ENCODE measurements at regions not wholly inside any gene's neighbourhood (a gene's known extent, or its start where the extent isn't known, plus 50 kb on each side); places are given as distances from the start of the nearest gene placed in this dataset.
"Not testable (repeated sequence)": the region's sequence is repeated elsewhere in the genome, so short reads cannot be mapped to it uniquely, and the experiment has no call there.

DNA sequence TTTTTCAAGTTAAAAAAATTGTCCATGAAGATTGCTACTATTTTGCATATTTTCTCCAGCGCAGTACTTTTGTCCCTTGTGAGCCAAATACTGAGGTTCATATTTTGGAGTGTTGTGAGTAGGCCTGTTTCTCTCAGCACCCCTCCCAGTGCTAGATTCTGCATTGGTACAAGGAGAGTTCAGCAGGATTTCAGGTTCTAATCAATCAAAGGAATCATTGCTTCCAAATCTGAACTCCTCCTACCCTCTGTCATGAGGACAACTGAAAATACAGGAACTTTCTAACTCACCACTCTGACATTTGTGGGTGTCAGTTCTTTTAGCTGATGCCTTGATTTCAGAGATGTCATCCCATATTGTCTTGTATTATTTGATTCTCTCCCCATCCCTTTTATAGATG is 299.9 kb downstream of the FZD1 start:
- ATAC-seq (no peak), DNase-seq (ENCODE audit: low spot score) (no peak)

DNA sequence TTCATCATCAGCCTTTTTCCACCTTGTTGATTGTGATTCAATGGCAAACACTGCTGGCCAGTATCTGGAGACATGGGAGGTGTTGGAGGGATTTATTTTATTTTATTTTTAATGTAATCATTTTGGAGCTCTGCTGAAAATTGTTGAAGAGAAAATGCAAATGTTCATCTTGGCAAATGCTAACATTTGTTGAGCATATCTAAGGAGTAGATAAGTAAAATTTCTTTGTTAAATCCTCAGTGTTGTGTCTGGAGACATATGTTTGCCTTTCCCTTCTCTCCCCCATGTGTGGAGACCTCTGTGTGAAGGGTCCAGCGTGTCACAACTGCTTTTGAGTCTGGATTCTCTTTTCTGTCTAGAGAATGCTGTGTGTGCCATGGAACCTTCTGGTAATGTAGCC is 300.3 kb downstream of the FZD1 start:
- ATAC-seq, result no peak
- no peak for DNase-seq (ENCODE audit: low spot score)

DNA sequence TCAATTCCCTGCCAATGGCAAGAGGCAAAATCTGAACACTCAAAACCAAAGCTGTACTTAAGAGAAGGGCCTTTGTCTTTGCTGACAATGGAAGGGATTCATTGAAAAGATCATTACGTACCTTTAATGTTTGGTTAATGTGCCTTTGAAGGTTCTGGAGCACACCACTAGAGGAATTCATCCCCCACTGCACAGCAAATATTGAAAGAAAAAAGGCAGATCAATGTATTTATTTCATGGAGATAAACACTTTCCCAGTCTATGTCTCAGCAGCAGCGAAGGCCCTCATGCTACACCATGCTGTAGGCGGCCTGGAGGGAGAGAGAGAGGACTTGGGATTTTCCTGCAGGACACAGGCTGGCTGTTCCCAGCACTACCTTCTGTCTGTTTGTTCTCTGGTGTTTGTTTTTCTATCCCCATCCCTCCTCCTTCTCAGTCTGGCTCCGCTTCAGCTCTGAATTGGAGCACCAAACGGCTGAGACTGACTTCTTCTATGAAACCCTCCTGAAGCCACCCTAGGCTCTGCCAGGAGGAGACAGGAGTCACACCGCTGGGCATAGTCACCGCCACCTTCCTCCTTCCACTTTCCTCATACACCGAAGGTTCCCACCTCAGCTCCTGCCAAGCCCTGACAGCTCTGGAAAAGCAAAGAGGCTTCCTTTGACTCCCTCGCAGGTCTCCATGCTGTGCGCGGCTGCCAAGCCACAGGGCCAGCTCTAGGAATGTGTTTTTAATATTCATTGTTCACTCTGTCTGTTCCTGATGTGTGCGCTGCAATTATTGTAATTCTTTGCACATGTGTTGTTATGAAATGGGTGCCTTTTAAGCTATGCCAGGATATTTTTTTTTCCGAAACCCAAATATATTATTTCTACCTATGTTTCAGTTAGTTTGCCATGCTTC is 301.5 kb downstream of the FZD1 start:
- DNase-seq (ENCODE audit: low spot score), result peak; percentile 67
- ATAC-seq, result peak; percentile 98

DNA sequence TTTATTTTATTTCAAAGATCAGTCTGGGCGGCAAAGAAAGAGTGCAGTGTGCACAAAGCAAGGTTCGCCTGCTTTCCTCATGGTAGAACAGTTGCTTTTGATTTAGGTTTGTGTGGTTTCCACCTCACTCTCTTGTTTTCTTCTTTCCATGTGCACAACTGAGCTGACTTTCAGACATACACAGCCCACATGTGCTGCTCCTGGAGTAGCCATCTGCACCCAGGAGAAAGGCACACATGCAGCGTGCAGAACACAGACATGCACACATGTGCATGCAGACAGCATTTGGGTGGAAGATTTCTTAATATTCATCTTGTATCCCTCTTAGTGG is 302.1 kb downstream of the FZD1 start:
- ATAC-seq (peak; percentile 6), DNase-seq (ENCODE audit: low spot score) (no peak)

DNA sequence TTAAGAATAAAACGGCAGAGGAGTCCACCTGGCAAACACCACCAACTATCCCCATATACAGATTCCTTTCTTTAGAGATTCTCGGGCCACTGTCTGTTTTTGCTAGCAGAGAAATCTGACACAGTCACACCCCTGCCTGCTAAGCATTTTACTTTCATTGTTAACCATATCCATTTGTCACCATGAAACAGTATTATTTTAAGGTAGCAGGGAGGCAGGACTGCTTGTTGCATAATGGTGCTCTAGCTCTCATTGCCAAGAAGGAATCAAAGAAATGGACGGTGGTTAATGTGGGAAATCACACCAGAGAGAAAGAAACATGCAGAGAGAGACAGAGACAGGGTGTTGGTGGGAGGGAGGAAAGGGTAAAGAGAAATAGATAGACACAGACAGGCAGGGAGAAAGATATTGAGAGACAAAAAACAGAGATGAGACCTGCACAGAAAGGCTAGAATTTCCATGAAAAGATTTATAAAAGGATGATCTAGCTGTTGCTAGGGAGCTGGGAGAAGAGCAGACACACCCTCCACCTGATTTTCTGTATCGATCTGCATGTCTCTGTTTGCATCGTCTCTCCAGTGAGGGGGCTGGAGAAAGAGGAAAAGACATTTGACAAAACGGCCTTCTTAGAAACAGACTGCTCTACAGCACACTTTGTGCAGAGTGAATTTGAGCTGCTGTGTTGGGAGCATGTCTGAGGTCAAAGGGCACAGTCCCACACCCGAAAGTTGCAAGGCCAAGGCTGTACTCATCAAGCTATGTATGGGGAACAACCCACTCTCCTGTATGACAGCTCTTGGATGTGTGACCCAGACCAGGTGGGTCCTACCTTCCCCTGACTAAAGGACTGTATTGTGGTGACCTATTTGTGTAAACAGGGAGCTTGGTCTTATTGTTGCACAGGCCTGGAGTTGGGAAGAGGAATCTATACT is 303.1 kb downstream of the FZD1 start:
- DNase-seq (ENCODE audit: low spot score) (no peak), ATAC-seq (no peak)

DNA sequence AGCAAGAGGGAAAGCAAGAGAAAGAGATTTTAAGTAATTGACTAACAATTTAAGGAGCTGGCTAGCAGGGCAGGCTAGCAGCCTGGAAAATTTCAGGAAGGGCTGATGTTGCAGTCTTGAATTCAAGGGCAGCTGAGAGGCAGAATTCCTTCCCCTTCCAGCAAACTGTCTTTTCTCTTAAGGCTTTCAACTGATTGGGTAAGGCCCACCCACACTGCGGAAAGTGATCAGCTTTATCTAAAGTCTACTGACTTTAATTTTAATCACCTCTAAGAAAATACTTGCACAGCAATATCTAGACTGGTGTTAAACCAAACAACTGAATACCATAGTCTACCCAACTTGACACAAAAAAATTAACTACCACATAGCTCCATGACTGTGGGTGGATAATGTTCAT is 303.9 kb downstream of the FZD1 start:
- no peak for DNase-seq (ENCODE audit: low spot score)
- ATAC-seq, result no peak

DNA sequence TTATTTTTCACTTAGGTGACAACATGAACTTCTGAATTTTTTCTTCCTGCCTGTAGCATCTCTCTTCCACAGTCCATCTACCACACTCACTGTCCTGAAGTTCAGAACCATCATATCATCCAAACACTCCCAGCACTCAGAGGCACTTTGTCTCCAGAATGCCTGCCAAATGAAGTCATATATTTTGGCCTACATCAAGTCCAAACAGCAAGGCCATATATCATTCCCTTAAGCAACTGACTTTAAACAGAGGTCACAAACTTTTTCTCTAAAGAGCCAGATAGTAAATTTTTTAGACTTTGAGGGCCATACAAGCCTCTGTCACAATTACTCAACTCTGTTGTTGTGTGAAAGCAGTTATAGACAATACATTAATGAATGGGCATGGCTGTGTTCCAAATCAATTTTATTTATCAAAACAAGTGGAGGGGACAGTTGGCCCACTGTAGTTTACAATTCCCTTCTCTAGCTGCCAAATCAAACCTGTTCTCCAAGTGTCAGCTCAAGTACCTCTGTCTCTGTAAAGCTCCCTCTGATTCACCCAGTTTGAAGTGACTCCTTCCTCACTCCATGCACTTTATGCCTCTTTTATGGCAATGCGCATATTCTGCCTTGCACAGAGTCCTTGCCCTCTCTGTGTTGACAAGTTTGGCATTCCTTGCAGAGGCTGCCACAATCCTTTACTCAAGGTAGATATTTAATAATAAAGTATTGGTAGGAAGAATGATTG is 305.7 kb downstream of the FZD1 start:
- no peak for DNase-seq (ENCODE audit: low spot score)
- no peak for ATAC-seq

DNA sequence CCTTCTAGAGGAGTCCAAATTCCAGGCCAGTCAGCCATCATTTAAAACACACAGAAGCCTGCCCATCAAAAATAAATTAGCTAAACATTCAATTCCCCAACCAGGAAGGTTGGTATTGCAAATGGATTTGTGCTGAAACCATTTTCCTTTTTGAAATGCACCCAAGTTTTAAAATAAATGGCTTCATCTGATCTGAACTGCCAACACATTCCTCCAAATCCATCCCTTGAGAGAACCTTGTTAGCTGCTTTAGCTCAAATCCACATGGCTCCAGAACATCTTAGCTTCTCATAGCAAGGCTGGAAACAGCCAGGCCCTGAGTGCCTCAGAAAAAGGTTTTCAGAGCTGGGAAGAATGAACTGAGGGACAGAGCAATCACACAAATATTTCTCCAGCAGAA is 306.3 kb downstream of the FZD1 start:
- ATAC-seq, result no peak

DNA sequence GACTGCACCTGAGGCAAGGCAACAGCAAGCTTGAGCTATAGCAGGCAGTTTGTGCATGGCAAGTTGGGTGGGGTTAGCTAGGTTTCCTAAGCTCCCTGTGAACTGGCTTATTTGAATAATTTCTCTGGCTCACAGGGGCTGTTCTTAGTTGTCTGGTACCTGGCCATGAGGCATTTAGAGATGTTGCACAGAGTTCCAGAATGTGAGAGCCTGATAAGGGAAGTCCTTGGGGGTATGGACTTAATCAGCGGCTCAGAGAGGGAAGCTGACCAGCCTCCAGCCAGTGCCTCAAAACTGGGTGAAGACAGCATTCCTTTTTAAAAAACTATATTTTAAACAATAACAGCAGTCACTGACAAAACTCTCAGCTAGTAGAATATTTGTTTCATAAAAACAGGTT is 307.4 kb downstream of the FZD1 start:
- ATAC-seq (no peak), DNase-seq (ENCODE audit: low spot score) (no peak)

More for the DNA sequence above, 306.3 kb downstream of the FZD1 start:
- no peak for DNase-seq (ENCODE audit: low spot score)

DNA sequence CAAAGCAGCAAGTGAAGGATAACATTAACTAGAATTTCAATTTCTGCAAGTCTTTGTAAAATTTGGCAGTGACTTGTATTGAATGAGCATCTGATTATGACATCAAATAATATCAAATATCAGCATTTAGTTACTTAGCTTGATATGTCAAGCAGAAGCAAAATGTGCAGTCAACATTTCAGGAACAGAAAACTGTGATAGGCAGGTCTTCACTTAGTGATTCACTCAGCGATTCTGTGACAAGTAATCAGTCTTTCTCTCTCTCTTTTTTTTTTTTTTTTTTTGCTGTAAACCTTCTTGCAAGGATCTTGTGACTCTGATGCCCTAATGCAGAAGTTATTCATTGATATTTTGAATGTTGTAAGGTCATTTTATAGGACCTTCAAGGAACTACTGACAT is 307.1 kb downstream of the MTERF1 start:
- ATAC-seq (no peak), DNase-seq (ENCODE audit: low spot score) (no peak)

DNA sequence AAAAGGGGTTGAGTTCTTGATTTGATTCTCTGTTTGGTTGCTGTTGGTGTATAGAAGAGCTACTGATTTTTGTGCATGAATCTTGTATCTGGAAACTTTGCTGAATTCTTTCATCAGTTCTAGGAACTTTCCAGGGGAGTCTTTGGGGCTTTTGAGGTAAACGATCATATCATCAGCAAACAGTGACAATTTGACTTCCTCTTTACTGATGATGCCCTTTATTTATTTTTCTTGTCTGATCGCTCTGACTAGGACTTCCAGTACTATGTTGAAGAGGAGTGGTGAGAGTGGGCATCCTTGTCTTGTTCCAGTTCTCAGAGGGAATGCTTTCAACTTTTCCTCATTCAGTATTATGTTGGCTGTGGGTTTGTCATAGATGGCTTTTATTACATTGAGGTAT is 304.0 kb downstream of the MTERF1 start:
- not testable (repeated sequence) for ATAC-seq; DNase-seq (ENCODE audit: low spot score)

DNA sequence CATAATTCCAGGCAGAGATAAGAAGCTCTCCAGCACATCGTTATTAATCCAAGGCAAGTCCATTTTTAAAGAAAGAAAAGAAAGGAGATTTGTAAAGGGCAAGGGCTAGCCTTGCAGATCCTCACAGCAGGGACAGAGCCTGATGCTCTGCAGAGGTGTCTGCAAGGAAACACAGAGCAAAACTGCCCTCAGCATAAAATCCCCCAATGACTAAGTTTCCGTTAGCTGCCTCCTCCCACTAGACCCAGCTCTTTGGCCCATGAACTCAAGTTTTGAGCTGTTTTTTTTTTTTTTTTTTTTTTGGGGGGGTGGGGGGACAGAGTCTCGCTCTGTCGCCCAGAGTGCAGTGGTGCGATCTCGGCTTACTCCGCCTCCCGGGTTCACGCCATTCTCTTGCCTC is 300.7 kb downstream of the MTERF1 start:
- DNase-seq (ENCODE audit: low spot score) (no peak), ATAC-seq (no peak)

DNA sequence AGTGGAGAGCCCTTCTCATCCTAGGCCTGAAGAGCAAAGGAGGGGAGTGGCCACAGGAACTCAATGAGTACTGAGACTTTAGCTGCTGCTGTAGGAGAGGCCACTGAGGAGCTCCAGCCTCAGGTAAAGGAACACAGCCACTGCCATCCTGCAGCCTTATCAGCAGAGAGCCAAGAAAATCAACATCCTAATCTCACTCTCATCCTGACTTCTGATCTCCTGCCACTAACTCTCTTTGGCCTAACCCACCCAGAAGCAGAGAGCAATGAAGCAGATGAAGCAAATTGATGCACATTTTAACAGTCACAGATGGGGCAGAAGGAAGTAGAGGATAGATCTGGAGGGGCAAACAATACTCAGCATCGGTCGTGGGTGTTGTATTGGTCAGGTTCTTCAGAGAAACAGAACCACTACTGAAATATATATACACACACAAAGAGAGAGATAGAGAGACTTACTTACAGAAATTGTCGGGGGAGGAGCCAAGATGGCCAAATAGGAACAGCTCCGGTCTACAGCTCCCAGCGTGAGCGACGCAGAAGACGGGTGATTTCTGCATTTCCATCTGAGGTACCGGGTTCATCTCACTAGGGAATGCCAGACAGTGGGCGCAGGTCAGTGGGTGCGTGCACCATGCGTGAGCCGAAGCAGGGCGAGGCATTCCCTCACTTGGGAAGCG is 297.6 kb downstream of the MTERF1 start:
- DNase-seq (ENCODE audit: low spot score), result no peak
- ATAC-seq, result no peak

DNA sequence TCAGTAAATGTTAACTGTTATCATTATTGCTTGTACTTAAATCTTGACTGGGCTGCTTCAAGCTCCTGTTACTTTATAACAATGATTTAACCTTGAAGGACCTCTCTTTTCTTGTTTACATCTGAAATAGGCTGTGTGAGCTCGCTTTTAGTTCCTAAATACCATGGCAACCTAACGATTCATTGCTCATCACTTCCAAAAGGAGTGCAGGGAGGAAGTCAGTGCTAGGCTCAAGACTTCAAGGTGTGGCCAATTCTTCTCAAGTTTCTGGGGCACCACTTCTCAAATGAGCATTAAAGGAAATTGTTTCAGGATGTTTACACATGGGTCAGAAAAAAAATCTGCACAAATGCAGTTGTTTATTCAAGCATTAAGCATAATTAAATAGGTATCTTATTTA is 284.2 kb downstream of the MTERF1 start:
- no peak for DNase-seq (ENCODE audit: low spot score)

DNA sequence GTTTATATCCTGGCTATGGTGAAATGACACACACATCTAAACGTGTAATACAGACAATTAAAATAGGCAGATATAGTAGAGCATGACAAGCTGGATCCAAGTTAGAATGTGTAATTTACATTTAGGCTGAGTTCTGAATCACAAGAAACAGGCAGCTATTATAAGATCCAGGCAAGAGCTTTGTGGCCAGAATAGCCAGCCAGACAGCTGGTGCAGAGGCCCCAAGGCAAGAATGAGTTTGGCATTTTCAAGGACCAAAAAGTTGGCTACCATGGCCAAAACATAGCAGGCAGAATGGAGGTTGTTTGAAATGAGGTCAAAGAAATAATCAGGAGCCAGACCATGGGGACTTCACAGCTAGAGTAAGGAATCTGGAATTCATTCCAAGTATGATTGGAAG is 281.7 kb downstream of the MTERF1 start:
- ATAC-seq (no peak), DNase-seq (ENCODE audit: low spot score) (no peak)

More for the DNA sequence above, 284.2 kb downstream of the MTERF1 start:
- ATAC-seq, result no peak

DNA sequence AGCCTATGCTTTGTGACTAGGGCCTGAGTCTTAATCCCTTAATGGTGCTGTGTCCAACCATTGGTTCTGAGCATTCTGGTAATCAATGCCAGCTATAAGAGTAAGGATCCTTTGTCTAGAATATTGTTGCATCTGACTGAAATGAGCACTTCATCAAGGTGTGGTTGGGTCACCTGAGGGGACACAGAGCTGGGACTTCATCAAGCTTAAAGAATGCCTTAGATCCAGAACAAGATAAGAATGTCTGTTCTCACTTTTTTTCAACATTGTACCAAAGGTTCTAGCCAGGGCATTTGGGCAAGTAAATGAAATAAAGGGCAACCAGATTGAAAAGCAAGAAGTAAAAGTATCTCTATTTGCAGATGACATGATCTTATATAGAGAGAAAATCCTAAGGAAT is 280.4 kb downstream of the MTERF1 start:
- ATAC-seq, result no peak
- DNase-seq (ENCODE audit: low spot score), result no peak

DNA sequence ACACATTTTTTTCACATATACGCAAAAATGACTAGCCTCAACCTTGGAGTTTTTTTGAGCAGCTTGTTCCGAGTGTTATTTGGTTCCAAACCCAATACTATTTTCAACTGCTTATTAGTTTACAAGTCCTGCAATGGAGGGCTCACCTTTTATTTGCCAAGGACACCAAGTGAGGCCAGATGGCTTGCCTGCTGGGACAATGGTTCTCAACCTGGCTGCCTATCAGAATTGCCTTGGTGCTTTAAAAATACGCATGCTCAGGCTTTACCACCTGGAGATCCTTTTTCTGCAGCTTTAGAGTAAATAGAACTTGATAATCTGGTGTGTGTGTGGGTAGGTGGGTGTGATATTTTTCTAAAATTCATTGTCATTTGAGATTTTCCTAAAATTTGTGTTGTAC is 276.8 kb downstream of the MTERF1 start:
- no peak for ATAC-seq
- no peak for DNase-seq (ENCODE audit: low spot score)

DNA sequence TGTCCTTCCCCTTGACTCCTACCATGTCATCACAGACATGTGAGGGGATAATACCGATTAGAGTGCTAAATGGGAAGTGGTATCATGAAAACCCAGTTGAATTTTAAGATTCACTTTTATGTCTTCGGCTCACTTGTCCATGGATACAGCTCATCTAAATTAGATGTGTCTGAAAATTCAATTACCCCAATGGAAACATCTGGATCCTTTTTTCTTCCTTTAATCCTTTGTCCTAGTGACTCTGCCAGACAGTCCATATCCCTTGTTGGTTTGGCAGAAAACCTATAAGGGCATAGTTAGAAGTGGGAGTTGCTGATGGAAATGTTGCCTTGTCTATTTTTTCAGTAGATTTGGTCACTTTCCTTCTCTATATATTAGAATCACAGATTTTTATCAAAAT is 271.9 kb downstream of the MTERF1 start:
- DNase-seq (ENCODE audit: low spot score) (no peak), ATAC-seq (no peak)

DNA sequence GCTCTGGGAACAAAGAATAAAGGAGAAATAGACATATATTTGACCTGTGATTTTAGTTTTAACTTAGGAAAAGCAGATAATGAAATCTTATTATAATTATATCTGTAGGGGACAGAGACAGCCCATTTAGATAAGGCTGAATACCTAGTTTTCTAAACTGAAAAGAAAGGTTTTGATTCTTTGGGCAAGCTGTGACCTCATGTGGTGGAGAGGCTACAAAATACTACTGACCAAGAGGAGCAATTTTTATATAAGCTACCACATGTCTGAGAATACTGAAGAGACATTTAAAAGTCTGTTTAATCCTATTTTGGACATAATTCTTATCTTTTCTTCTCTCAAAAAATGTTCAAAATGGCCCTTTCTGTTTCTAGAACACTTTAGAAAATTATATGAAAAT is 271.0 kb downstream of the MTERF1 start:
- no peak for DNase-seq (ENCODE audit: low spot score)
- peak; percentile 48 for ATAC-seq

DNA sequence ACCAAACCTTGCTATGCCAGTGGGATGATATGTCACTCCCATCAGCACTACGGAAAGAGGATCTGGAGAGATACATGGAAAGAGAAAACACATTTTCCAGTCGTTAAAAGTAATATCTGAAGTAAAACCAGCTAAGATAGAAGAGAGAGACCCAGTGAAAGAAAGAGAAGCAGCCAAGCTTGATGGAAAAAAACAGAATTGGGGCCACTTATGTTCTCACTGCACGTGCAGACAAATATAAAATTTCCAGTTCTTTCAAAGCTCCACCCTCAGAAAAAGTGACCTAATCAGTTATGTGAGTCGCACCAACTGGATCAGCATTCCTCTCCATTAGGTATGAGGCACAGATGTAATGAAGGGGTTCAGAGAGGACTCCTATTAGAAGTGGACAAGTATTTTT is 266.1 kb downstream of the MTERF1 start:
- DNase-seq (ENCODE audit: low spot score) (no peak), ATAC-seq (no peak)
